Muscle layer of colon (tissue), 2 donors: ENCODE measurements at regions not wholly inside any gene's neighbourhood (a gene's known extent, or its start where the extent isn't known, plus 50 kb on each side); places are given as distances from the start of the nearest gene placed in this dataset.
"Not testable (repeated sequence)": the region's sequence is repeated elsewhere in the genome, so short reads cannot be mapped to it uniquely, and the experiment has no call there.

ENCODE experiments used
- H3K27ac ChIP-seq: one replicate; pipeline ENCODE4 v1.7.0; 2013; ENCODE audit warnings: low read depth, mild to moderate bottlenecking, low read length, moderate library complexity
- H3K27me3 ChIP-seq, 2 donors: one replicate each; pipeline ENCODE4 v1.7.0; 2013; ENCODE audit warnings: low read length in 2 of 2, mild to moderate bottlenecking in 2 of 2; ENCODE audit not compliant: insufficient read depth in 2 of 2, control insufficient read depth in 1 of 2
- H3K36me3 ChIP-seq: one replicate; pipeline ENCODE4 v1.7.0; 2013; ENCODE audit warnings: mild to moderate bottlenecking, low read length; ENCODE audit not compliant: insufficient read depth
- H3K4me1 ChIP-seq: one replicate; pipeline ENCODE4 v1.7.0; 2013; ENCODE audit warnings: mild to moderate bottlenecking, low read length; ENCODE audit not compliant: insufficient read depth
- H3K4me3 ChIP-seq, 2 donors: one replicate each; pipeline ENCODE4 v1.7.0; 2013; ENCODE audit warnings: low read length in 2 of 2, low read depth in 1 of 2, mild to moderate bottlenecking in 1 of 2, moderate library complexity in 1 of 2
- H3K9ac ChIP-seq: one replicate; pipeline ENCODE4 v1.7.0; 2013; ENCODE audit warnings: low read length
- H3K9me3 ChIP-seq: one replicate; pipeline ENCODE4 v1.7.0; 2013; ENCODE audit warnings: mild to moderate bottlenecking, low read length
- donor health status: abdominal sarcoma.
- donor health status: Adenocarcinoma of cecum.

DNA sequence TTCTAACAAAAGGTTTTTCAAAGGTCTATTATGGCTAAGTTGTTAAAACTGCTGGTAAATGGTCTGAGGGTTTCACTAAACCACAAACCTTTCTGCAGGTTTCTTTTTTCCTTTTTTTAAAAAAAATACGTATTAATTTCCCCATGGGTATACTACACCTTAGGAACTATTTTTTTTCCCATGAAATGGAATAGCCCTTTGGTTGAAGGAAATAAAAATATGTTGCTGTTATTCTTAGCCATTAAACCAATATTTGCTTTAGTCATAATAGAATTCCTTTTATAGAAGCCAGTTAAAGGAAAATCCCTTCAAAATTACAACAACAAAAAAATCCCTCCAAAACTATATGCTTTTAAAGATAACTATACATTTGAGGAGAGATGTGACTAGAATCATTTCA lies 1303.3 kb downstream of the ROBO2 start:
- Histone ChIP-seq H3K36me3 (no peaks in the 10 kb centered on the region), H3K9me3 (no peaks in the 10 kb centered on the region), H3K27ac (no peak overlapping the region), H3K4me1 (no peaks in the 10 kb centered on the region), H3K27me3 (no peaks in the 10 kb centered on the region), H3K4me3 (no peak overlapping the region), H3K9ac (no peak overlapping the region)

- not testable (repeated sequence) for H3K36me3 ChIP-seq, H3K9me3 ChIP-seq, H3K27ac ChIP-seq, H3K9ac ChIP-seq, H3K27me3 ChIP-seq, H3K4me1 ChIP-seq, H3K4me3 ChIP-seq
Measured at GRCh38 chr3:78344267-78344666, 1304.4 kb downstream of the ROBO2 start.

- no peaks in the 10 kb centered on the region for H3K27me3 ChIP-seq
- H3K36me3 ChIP-seq, result no peaks in the 10 kb centered on the region
- H3K9ac ChIP-seq, result no peak overlapping the region
- no peaks in the 10 kb centered on the region for H3K9me3 ChIP-seq
- no peak overlapping the region for H3K27ac ChIP-seq
- H3K4me3 ChIP-seq, result no peak overlapping the region
- H3K4me1 ChIP-seq, result no peaks in the 10 kb centered on the region
Measured at GRCh38 chr3:78344918-78345317, 1305.0 kb downstream of the ROBO2 start.

- Histone ChIP-seq H3K36me3 (no peaks in the 10 kb centered on the region), H3K4me1 (no peaks in the 10 kb centered on the region), H3K27me3 (no peaks in the 10 kb centered on the region), H3K4me3 (no peak overlapping the region), H3K9ac (no peak overlapping the region), H3K9me3 (no peaks in the 10 kb centered on the region), H3K27ac (no peak overlapping the region)
Measured at GRCh38 chr3:78347176-78347575, 1307.3 kb downstream of the ROBO2 start.

- H3K4me1 ChIP-seq, result no peaks in the 10 kb centered on the region
Measured at GRCh38 chr3:78348664-78349063, 1308.8 kb downstream of the ROBO2 start.

DNA sequence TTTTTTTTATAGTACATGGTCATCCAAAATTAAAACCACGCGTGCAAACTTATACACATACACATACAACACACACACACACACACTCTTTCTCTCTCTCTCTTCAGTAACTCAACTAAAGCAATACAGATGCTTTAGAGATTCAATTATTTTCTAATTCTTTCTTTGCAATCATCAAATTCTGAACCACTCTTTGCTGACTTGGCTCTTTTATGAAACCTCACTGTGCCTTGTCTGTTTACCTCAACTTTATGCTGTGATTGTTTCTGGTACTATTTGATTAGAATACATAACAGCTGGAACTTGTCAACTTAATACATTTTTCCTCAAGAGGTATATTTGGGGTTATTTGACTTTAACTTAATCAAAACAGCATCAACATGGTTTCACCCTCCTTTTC lies 1309.7 kb downstream of the ROBO2 start:
- H3K9me3 ChIP-seq, result no peaks in the 10 kb centered on the region
- no peaks in the 10 kb centered on the region for H3K36me3 ChIP-seq
- H3K27me3 ChIP-seq, result no peaks in the 10 kb centered on the region
- H3K4me3 ChIP-seq, result no peak overlapping the region
- no peaks in the 10 kb centered on the region for H3K4me1 ChIP-seq
- H3K9ac ChIP-seq, result no peak overlapping the region
- no peak overlapping the region for H3K27ac ChIP-seq

More at GRCh38 chr3:78348664-78349063, 1308.8 kb downstream of the ROBO2 start:
- no peaks in the 10 kb centered on the region for H3K9me3 ChIP-seq
- H3K27me3 ChIP-seq, result no peaks in the 10 kb centered on the region
- no peak overlapping the region for H3K9ac ChIP-seq
- no peak overlapping the region for H3K4me3 ChIP-seq
- H3K36me3 ChIP-seq, result no peaks in the 10 kb centered on the region
- H3K27ac ChIP-seq, result no peak overlapping the region

- Histone ChIP-seq H3K9ac (no peak overlapping the region), H3K9me3 (no peaks in the 10 kb centered on the region), H3K27me3 (no peaks in the 10 kb centered on the region), H3K36me3 (no peaks in the 10 kb centered on the region), H3K4me3 (no peak overlapping the region), H3K27ac (no peak overlapping the region), H3K4me1 (no peaks in the 10 kb centered on the region)
Measured at GRCh38 chr3:78351334-78351733, 1311.4 kb downstream of the ROBO2 start.

DNA sequence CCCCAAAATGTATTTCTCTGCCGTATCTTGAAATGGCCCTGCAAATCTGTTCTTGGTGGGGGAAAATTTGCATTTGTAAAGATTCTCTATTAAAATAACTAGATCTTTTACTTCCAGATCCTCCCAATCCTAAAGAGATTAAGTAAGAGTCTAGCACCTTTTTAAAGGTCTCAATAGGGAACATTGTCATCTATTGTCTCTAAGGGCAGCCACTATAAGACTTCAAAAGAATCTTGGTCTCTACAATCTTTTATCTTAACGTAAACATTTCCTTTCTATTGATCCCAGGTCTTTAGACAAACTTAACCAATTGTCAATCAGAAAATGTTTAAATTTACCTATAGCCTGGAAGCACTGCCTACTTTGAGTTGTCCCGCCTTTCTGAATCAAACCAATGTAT lies 1313.3 kb downstream of the ROBO2 start:
- no peaks in the 10 kb centered on the region for H3K4me1 ChIP-seq
- H3K27me3 ChIP-seq, result no peaks in the 10 kb centered on the region
- no peaks in the 10 kb centered on the region for H3K9me3 ChIP-seq

DNA sequence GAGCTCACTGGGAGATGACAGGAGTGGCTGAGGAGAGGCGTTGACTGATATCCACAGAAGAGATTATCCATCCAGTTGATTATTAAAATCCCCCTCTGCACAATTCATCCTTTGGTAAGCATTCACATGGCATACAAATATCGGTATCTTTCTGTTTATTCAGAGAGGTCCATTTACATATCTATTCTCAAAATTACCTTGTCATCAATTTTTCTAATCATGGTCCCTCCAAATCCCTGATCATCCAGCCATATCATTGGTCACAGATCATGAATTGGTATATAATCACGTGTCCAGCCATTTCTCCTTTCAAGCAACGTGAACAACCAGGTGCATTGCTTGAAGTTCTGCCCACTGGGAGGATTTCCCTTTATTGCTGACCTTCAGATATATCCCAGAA lies 1321.0 kb downstream of the ROBO2 start:
- H3K9me3 ChIP-seq, result no peaks in the 10 kb centered on the region
- H3K36me3 ChIP-seq, result no peaks in the 10 kb centered on the region
- H3K27me3 ChIP-seq, result no peaks in the 10 kb centered on the region
- H3K4me3 ChIP-seq, result no peak overlapping the region
- H3K27ac ChIP-seq, result no peak overlapping the region
- H3K4me1 ChIP-seq, result no peaks in the 10 kb centered on the region
- H3K9ac ChIP-seq, result no peak overlapping the region

More for the DNA sequence above, 1313.3 kb downstream of the ROBO2 start:
- Histone ChIP-seq H3K9ac (no peak overlapping the region), H3K4me3 (no peak overlapping the region), H3K27ac (no peak overlapping the region), H3K36me3 (no peaks in the 10 kb centered on the region)

DNA sequence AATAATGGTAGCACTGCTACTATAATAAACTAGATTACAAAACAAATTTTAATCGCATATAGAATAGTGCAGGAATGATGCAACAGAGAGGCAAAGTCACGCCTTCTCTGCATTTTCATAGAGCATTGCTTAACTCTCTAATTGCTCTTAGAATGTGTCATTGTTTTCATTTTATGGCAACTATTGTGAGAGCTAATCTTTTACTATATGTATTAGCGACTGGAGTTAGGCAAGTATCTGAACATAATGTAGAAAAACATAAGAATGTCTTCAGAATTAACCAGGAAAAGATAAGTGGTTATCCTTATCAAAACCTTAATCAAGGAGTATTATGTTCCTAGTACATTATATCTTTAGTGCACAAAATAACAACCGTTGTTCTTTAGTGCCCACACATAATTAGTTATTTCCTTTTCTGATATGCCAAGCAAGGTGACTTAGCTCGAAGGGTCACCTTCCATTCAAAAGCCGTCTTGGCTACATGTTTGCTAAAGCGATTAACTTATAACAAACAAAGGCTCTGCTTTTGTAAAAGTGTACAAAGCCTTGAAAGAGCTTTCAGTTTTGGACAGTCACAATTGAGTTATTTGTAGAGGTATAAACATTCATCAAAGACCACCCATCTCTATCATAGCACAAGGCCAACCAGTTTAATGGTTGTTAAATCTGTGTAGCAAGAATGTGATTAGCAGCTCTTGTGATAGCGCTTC lies 1328.9 kb downstream of the ROBO2 start:
- no peak overlapping the region for H3K9ac ChIP-seq
- no peaks in the 10 kb centered on the region for H3K36me3 ChIP-seq
- no peaks in the 10 kb centered on the region for H3K4me1 ChIP-seq
- H3K27ac ChIP-seq, result no peak overlapping the region
- no peaks in the 10 kb centered on the region for H3K27me3 ChIP-seq
- no peaks in the 10 kb centered on the region for H3K9me3 ChIP-seq
- no peak overlapping the region for H3K4me3 ChIP-seq

GRCh38 chr3:78390221-78390620 lies 1350.3 kb downstream of the ROBO2 start:
- Histone ChIP-seq H3K4me1 (no peaks in the 10 kb centered on the region), H3K9me3 (no peaks in the 10 kb centered on the region), H3K4me3 (no peak overlapping the region), H3K27ac (no peak overlapping the region), H3K36me3 (no peaks in the 10 kb centered on the region), H3K9ac (no peak overlapping the region), H3K27me3 (no peaks in the 10 kb centered on the region)

DNA sequence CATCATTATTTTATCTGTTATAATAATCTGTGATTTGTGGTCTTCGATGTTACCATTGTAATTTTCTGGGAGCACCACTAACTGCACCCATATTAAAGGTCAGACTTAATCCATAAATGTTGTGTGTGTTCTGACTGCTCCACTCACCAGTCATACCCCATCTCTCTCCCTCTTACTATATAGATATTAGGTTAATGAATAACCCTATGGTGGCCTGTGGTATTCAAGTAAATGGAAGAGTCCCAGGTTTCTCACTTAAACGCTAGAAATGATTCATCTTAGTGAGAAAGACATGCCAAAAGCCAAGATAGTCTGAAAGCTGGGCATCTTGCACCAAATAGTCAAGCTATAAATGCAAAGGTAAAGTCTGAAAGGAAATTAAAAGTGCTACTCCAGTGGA lies 1358.5 kb downstream of the ROBO2 start:
- H3K36me3 ChIP-seq, result no peaks in the 10 kb centered on the region
- H3K9ac ChIP-seq, result no peak overlapping the region
- H3K4me3 ChIP-seq, result no peak overlapping the region
- H3K4me1 ChIP-seq, result no peaks in the 10 kb centered on the region
- H3K27me3 ChIP-seq, result no peaks in the 10 kb centered on the region
- no peaks in the 10 kb centered on the region for H3K9me3 ChIP-seq
- H3K27ac ChIP-seq, result no peak overlapping the region
